HCT116 (cell line): ENCODE measurements at regions not wholly inside any gene's neighbourhood (a gene's known extent, or its start where the extent isn't known, plus 50 kb on each side); places are given as distances from the start of the nearest gene placed in this dataset.

Experiments used
- CTCF ChIP-seq, 3 experiments: fragments of 200-600 bp in 1 of 3; sonication (generic) in 1 of 3; IDR thresholded peaks in 2 of 3; conservative IDR thresholded peaks in 1 of 3; 2 replicates each; pipeline ENCODE4 v1.5.1; 2012 to 2017; ENCODE audit warnings: low read depth in 2 of 3, low read length in 2 of 3, antibody characterized with exemption in 1 of 3, borderline replicate concordance in 1 of 3, control low read depth in 1 of 3, mild to moderate bottlenecking in 1 of 3, mixed read lengths in 1 of 3, mixed run types in 1 of 3, moderate library complexity in 1 of 3; ENCODE audit not compliant: insufficient read depth in 1 of 3
- ELF1 ChIP-seq: IDR thresholded peaks from 2 replicates; pipeline ENCODE4 v1.6.1; 2012; ENCODE audit warnings: low read depth, borderline replicate concordance
- EZH2 ChIP-seq: fragments of 200-600 bp; sonication (generic); IDR thresholded peaks from 2 replicates; pipeline ENCODE4 v1.6.1; 2017; ENCODE audit warnings: antibody characterized with exemption, mixed run types
- POLR2A ChIP-seq: IDR thresholded peaks from 2 replicates; pipeline ENCODE4 v1.7.0; 2011; ENCODE audit warnings: borderline replicate concordance; ENCODE audit not compliant: insufficient read depth, insufficient read length; ENCODE audit errors: extremely low read depth
- RAD21 ChIP-seq: IDR thresholded peaks from 2 replicates; pipeline ENCODE4 v1.6.1; 2012; ENCODE audit warnings: low read depth, mild to moderate bottlenecking
- YY1 ChIP-seq: IDR thresholded peaks from 2 replicates; pipeline ENCODE4 v1.6.1; 2011; ENCODE audit warnings: low read length, low read depth, moderate library complexity, mild to moderate bottlenecking; ENCODE audit not compliant: insufficient replicate concordance; ENCODE audit errors: extremely low read depth
- ZNF274 ChIP-seq: fragments of 200-500 bp; sonication (Bioruptor generic); IDR thresholded peaks from 2 replicates; pipeline ENCODE4 v1.6.1; 2014; ENCODE audit warnings: mild to moderate bottlenecking, low read depth, low read length, inconsistent platforms

DNA sequence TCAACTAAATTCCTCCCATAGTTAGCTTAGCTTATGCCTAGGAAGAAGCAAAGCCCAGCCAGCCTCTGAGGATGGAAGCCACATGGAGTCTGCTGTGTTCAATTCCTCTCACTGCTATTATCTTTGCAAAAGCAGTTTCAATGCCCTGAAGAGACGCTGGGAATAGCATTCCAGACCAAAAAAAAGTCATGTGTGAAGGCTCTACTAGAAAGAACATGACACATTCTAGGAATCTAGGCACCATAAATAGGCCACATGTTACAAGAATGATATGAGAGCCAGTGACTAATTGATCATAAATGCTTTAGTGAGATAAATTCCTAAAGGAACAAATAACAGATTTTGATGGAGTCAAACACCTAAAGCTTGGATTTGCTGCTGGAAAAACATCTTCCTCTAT, 800.8 kb downstream of the TUSC7 start:
- no peak for TF ChIP-seq RAD21
- TF ChIP-seq ZNF274 = no peak
- no peak for TF ChIP-seq YY1
- TF ChIP-seq POLR2A = no peak
- no peak for TF ChIP-seq EZH2
- no peak for TF ChIP-seq CTCF (IDR thresholded peaks at IDR 0.05 in 2 of 3, conservative IDR thresholded peaks at IDR 0.05 in 1 of 3; ENCODE audit: borderline replicate concordance in 1 of 3, insufficient read depth in 1 of 3, low read depth in 2 of 3, low read length in 2 of 3)
- TF ChIP-seq ELF1 = no peak
